KMS-11 (cell line): ENCODE measurements at regions not wholly inside any gene's neighbourhood (a gene's known extent, or its start where the extent isn't known, plus 50 kb on each side); places are given as distances from the start of the nearest gene placed in this dataset.

Experiments
- H2AFZ ChIP-seq: fragments of 200-600 bp; sonication (generic); 2 replicates; pipeline ENCODE4 v1.6.1; 2016; ENCODE audit warnings: antibody characterized with exemption, mixed run types, low read depth
- H3K27ac ChIP-seq: fragments of 200-600 bp; sonication (generic); 2 replicates; pipeline ENCODE4 v1.6.1; 2016; ENCODE audit warnings: mild to moderate bottlenecking, mixed run types
- H3K27me3 ChIP-seq: fragments of 200-600 bp; sonication (generic); 2 replicates; pipeline ENCODE4 v1.6.1; 2017; ENCODE audit warnings: mild to moderate bottlenecking, low read depth, mixed run types, moderate library complexity; ENCODE audit not compliant: insufficient read depth
- H3K36me3 ChIP-seq: fragments of 200-600 bp; sonication (generic); 2 replicates; pipeline ENCODE4 v1.6.1; 2017; ENCODE audit warnings: mild to moderate bottlenecking, mixed run types; ENCODE audit not compliant: insufficient read depth
- H3K4me1 ChIP-seq: fragments of 200-600 bp; sonication (generic); 2 replicates; pipeline ENCODE4 v1.6.1; 2016; ENCODE audit warnings: mild to moderate bottlenecking, low read depth, mixed run types; ENCODE audit not compliant: poor library complexity, severe bottlenecking
- H3K4me2 ChIP-seq: fragments of 200-600 bp; sonication (generic); 2 replicates; pipeline ENCODE4 v1.7.0; 2016; ENCODE audit warnings: mild to moderate bottlenecking, mixed run types
- H3K4me3 ChIP-seq: fragments of 200-600 bp; sonication (generic); IDR thresholded peaks from 2 replicates; pipeline ENCODE4 v1.6.1; 2017; ENCODE audit warnings: low read depth, low read length, mixed read lengths; ENCODE audit not compliant: insufficient read depth
- H3K79me2 ChIP-seq: fragments of 200-600 bp; sonication (generic); 2 replicates; pipeline ENCODE4 v1.6.1; 2016; ENCODE audit warnings: low read depth, mixed run types; ENCODE audit not compliant: insufficient read depth
- H3K9ac ChIP-seq: fragments of 200-600 bp; sonication (generic); 2 replicates; pipeline ENCODE4 v1.6.1; 2016; ENCODE audit warnings: mild to moderate bottlenecking, mixed run types
- H4K20me1 ChIP-seq: fragments of 200-600 bp; sonication (generic); 2 replicates; pipeline ENCODE4 v1.6.1; 2016; ENCODE audit warnings: mild to moderate bottlenecking, mixed run types; ENCODE audit not compliant: insufficient read depth
- TF ChIP-seq, protein P1 (sequence below): fragments of 200-600 bp; sonication (generic); conservative IDR thresholded peaks from 2 replicates; pipeline ENCODE4 v1.6.1; 2017; ENCODE audit warnings: low read depth, mild to moderate bottlenecking, antibody characterized with exemption, low read length, moderate library complexity, mixed read lengths

DNA sequence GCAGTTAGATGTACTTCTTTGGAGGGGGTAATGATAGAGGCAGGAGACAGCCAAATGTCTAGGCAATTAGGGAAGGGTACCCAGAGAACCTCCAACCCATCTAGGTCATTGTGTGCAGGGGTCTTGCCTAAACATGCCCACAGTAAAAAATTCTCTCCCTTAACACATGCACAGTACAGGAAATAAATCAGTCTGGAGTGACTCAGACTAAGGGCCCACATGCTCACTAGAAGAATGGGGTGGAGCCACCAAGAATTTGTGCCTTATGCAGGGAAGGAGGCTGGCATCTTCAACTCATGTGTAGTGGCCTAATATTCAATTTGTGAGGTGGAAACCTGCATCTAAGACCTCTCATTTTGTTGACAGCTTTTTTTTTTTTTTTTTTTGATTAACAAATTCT lies 945.3 kb upstream of the GRIA3 start:
- H3K27ac ChIP-seq = no peak overlapping the region
- TF ChIP-seq, protein P1, sequence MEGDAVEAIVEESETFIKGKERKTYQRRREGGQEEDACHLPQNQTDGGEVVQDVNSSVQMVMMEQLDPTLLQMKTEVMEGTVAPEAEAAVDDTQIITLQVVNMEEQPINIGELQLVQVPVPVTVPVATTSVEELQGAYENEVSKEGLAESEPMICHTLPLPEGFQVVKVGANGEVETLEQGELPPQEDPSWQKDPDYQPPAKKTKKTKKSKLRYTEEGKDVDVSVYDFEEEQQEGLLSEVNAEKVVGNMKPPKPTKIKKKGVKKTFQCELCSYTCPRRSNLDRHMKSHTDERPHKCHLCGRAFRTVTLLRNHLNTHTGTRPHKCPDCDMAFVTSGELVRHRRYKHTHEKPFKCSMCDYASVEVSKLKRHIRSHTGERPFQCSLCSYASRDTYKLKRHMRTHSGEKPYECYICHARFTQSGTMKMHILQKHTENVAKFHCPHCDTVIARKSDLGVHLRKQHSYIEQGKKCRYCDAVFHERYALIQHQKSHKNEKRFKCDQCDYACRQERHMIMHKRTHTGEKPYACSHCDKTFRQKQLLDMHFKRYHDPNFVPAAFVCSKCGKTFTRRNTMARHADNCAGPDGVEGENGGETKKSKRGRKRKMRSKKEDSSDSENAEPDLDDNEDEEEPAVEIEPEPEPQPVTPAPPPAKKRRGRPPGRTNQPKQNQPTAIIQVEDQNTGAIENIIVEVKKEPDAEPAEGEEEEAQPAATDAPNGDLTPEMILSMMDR = no peak
- H3K27me3 ChIP-seq = no peaks in the 10 kb centered on the region
- no peak overlapping the region for H3K4me3 ChIP-seq
- H4K20me1 ChIP-seq = no peaks in the 10 kb centered on the region
- no peak overlapping the region for H2AFZ ChIP-seq
- H3K9ac ChIP-seq = no peak overlapping the region
- no peaks in the 10 kb centered on the region for H3K36me3 ChIP-seq
- H3K4me2 ChIP-seq = no peak overlapping the region
- H3K4me1 ChIP-seq = no peaks in the 10 kb centered on the region
- no peaks in the 10 kb centered on the region for H3K79me2 ChIP-seq

DNA sequence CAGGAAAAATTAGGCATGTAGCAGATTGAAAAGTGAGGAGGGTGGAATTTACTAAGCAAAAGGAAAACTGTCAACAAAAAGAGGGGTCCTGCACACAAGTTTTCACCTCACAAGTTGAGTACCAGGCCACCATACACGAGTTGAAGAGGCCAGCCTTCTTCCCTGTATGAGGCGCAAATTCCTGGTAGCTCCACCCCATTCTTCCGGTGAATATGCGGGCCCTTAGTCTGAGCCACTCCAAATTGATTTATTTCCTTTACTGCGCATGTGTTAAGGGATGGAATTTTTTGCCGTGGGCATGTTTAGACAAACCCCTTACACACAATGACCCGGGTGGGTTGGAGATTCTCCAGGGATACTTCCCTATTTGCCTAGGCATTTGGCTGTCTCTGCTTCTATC lies 942.1 kb upstream of the GRIA3 start:
- Histone ChIP-seq H3K4me2 (no peak overlapping the region), H3K27me3 (no peaks in the 10 kb centered on the region), H2AFZ (no peak overlapping the region), H3K4me3 (no peak overlapping the region), H4K20me1 (no peaks in the 10 kb centered on the region), H3K79me2 (no peaks in the 10 kb centered on the region), H3K4me1 (no peaks in the 10 kb centered on the region), H3K36me3 (no peaks in the 10 kb centered on the region), H3K9ac (no peak overlapping the region), H3K27ac (no peak overlapping the region)
- TF ChIP-seq, protein P1 = no peak

DNA sequence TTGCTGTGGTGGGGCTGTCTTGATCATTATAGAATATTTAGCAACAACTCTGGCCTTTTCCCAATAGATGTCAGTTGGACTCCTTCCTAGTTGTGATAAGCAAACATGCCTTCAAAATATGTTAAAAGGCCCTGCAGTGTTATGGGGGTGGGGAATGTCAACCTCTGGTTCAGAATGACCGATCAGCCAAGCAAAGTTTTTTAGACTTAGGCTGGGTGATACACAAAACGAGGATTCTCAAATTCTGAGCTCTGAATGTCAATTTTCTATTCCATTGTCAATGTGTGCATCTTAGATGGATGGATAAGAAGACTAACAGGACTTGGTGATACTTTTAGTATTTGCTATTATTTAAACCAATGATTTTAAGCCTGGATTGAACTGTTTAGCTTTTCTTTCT lies 940.0 kb upstream of the GRIA3 start:
- no peaks in the 10 kb centered on the region for H3K79me2 ChIP-seq
- H3K27ac ChIP-seq = no peak overlapping the region
- no peaks in the 10 kb centered on the region for H3K4me1 ChIP-seq
- H3K9ac ChIP-seq = no peak overlapping the region
- H3K27me3 ChIP-seq = no peaks in the 10 kb centered on the region
- H2AFZ ChIP-seq = no peak overlapping the region
- H3K4me3 ChIP-seq = no peak overlapping the region
- TF ChIP-seq, protein P1 = no peak
- no peaks in the 10 kb centered on the region for H4K20me1 ChIP-seq
- no peak overlapping the region for H3K4me2 ChIP-seq
- H3K36me3 ChIP-seq = no peaks in the 10 kb centered on the region

DNA sequence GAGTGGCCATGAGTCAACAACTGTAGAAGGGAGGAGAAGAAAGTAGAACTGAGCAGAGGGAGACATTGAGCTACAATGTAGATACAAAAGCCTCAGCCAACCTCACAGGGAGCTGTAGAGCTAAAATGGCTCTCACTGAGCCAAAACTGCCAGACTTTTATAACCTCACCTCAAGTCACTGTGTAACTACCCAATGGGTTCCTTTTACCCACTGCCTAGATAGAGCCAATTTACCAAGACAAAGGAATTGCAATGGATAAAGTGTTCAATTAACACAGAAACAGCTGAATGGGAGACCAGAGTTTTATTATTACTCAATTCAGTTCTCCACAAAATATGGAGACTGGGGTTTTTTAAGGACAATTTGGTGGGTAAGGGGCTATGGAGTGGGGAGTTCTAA lies 938.9 kb upstream of the GRIA3 start:
- Histone ChIP-seq H3K4me3 (no peak overlapping the region), H3K4me2 (no peak overlapping the region), H3K36me3 (no peaks in the 10 kb centered on the region), H3K27me3 (no peaks in the 10 kb centered on the region), H3K79me2 (no peaks in the 10 kb centered on the region), H3K9ac (no peak overlapping the region), H2AFZ (no peak overlapping the region), H3K27ac (no peak overlapping the region), H4K20me1 (no peaks in the 10 kb centered on the region), H3K4me1 (no peaks in the 10 kb centered on the region)
- TF ChIP-seq, protein P1 = no peak

DNA sequence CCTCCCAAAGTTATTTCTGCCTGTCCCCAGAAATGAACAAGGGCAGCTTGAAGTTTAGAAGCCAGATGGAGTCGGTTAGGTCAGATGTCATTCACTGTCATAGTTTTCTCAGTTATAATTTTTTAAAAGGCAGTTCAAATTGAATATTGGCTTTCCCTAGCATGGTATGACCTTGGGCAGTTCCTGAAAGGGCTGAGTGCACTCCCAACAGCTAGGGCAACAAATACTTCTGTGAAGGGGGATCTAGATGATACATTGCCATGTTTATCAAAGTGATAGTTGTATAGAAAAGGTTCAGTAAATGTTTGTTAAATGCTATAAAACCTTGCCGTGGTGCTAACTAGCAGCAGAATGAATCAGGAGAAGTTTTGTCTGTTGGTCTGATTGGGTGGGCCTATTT lies 938.1 kb upstream of the GRIA3 start:
- no peaks in the 10 kb centered on the region for H3K36me3 ChIP-seq
- TF ChIP-seq, protein P1 = no peak
- no peak overlapping the region for H2AFZ ChIP-seq
- no peak overlapping the region for H3K4me3 ChIP-seq
- no peaks in the 10 kb centered on the region for H3K27me3 ChIP-seq
- no peak overlapping the region for H3K27ac ChIP-seq
- no peaks in the 10 kb centered on the region for H3K4me1 ChIP-seq
- no peak overlapping the region for H3K4me2 ChIP-seq
- no peaks in the 10 kb centered on the region for H3K79me2 ChIP-seq
- no peaks in the 10 kb centered on the region for H4K20me1 ChIP-seq
- no peak overlapping the region for H3K9ac ChIP-seq
